ENCODE measurements at regions not wholly inside any gene's neighbourhood (a gene's known extent, or its start where the extent isn't known, plus 50 kb on each side); places are given as distances from the start of the nearest gene placed in this dataset.

DNA sequence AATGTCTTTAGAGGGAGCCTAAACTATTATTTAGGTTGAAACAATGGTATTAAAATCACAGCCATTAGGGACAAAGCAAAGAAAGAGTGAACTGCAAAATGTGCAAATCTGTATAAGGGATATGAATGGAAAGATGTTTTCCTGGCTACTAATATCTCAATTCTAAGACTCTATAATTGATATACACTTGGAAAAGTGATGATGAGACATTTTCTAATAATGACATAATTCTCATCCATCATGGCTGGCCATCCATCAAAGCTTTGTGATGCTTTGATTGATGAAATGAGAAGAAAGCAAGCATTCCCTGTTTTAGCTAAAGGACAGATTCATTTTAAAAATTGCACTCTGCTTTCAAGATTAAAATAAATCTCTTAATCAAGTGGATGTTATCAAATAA, 965.5 kb upstream of the IGFBP7 start:
- intact Hi-C loops (cut with DNase I; ENCODE audit: low total_unique reads), result no loop called here

DNA sequence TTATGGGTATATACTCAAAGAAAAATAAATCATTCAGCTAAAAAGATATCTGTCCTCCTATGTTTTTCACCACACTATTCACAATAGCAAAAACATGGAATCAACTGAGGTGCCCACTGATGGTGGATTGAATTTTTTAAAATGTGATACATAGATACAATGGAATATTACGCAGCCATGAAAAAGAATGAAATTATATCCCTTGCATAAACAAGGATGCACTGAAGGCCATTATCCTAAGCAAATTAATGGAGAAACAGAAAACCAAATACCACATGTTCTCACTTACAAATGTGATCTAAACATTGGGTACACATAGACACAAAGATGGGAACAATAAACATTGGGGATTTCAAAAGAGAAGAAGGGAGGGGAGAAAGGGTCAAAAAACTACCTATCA, 964.2 kb upstream of the IGFBP7 start:
- Histone ChIP-seq H3K36me3 (no peaks in the 10 kb centered on the region), H3K27me3 (no peaks in the 10 kb centered on the region), H3K27ac (no peak overlapping the region), H3K4me3 (no peak overlapping the region), H3K4me1 (no peaks in the 10 kb centered on the region), H3K9me3 (no peaks in the 10 kb centered on the region)
- TF ChIP-seq, protein P1, sequence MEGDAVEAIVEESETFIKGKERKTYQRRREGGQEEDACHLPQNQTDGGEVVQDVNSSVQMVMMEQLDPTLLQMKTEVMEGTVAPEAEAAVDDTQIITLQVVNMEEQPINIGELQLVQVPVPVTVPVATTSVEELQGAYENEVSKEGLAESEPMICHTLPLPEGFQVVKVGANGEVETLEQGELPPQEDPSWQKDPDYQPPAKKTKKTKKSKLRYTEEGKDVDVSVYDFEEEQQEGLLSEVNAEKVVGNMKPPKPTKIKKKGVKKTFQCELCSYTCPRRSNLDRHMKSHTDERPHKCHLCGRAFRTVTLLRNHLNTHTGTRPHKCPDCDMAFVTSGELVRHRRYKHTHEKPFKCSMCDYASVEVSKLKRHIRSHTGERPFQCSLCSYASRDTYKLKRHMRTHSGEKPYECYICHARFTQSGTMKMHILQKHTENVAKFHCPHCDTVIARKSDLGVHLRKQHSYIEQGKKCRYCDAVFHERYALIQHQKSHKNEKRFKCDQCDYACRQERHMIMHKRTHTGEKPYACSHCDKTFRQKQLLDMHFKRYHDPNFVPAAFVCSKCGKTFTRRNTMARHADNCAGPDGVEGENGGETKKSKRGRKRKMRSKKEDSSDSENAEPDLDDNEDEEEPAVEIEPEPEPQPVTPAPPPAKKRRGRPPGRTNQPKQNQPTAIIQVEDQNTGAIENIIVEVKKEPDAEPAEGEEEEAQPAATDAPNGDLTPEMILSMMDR (IDR thresholded peaks at IDR 0.05), result no peak
- no peak for TF ChIP-seq POLR2AphosphoS5 (IDR thresholded peaks at IDR 0.05)
- no peak for TF ChIP-seq POLR2A (IDR thresholded peaks at IDR 0.05)
- intact Hi-C loops (cut with DNase I; ENCODE audit: low total_unique reads), result no loop called here
- DNase-seq (ENCODE audit: low spot score in 2 of 2), result no peak

More for the DNA sequence above, 965.5 kb upstream of the IGFBP7 start:
- no peaks in the 10 kb centered on the region for H3K4me1 ChIP-seq
- DNase-seq (ENCODE audit: low spot score in 2 of 2), result no peak
- H3K4me3 ChIP-seq, result no peak overlapping the region
- no peaks in the 10 kb centered on the region for H3K27me3 ChIP-seq
- H3K27ac ChIP-seq, result no peak overlapping the region
- no peaks in the 10 kb centered on the region for H3K9me3 ChIP-seq
- TF ChIP-seq POLR2A (IDR thresholded peaks at IDR 0.05), result no peak
- TF ChIP-seq, protein P1 (IDR thresholded peaks at IDR 0.05), result no peak
- no peak for TF ChIP-seq POLR2AphosphoS5 (IDR thresholded peaks at IDR 0.05)
- no peaks in the 10 kb centered on the region for H3K36me3 ChIP-seq

DNA sequence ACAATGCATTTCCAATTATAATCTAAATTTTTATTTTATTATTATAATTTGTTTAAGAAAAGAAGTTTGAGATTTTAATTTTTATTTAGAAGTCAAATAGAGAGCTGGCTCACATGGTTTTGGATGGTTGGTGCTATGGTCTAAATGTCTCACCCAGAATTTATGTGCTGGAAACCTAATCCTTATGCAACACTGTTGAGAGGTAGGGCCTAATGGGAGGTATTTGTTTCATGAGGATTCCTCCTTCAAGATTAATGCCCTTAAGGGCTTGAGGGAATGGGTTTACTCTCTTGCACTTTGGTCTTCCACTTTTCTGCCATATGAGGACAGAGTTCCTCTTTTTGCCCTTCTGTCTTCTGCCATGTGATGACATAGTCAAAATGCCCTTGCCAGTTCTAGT, 960.5 kb upstream of the IGFBP7 start:
- H3K27ac ChIP-seq, result no peak overlapping the region
- intact Hi-C loops (cut with DNase I; ENCODE audit: low total_unique reads), result no loop called here
- TF ChIP-seq POLR2A (IDR thresholded peaks at IDR 0.05) (no peak), POLR2AphosphoS5 (IDR thresholded peaks at IDR 0.05) (no peak)
- TF ChIP-seq, protein P1 (IDR thresholded peaks at IDR 0.05), result no peak

DNA sequence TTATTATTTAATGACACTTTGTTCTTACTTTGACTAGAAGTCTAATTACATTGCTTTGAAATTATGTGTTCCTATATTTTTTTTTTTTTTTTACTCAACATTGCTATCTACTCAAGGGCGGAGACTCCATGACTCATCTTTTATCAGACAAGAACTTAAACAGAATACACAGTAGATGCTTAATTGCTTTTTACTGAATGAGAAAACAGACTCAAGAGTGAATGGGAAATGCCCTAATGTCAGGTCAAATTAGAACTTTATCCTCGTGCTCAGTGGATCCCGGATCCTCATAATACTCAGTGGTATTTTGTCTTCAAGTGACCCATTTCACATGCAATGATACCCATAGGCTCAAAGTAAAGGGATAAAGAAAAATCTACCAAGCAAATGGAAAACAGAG, 954.5 kb upstream of the IGFBP7 start:
- no peak for TF ChIP-seq POLR2AphosphoS5 (IDR thresholded peaks at IDR 0.05)
- TF ChIP-seq POLR2A (IDR thresholded peaks at IDR 0.05), result no peak
- TF ChIP-seq, protein P1 (IDR thresholded peaks at IDR 0.05), result no peak
- intact Hi-C loops (cut with DNase I; ENCODE audit: low total_unique reads), result no loop called here
- DNase-seq (ENCODE audit: low spot score in 2 of 2), result no peak
- Histone ChIP-seq H3K9me3 (no peaks in the 10 kb centered on the region), H3K4me3 (no peak overlapping the region), H3K36me3 (no peaks in the 10 kb centered on the region), H3K27me3 (no peaks in the 10 kb centered on the region), H3K27ac (no peak overlapping the region), H3K4me1 (no peaks in the 10 kb centered on the region)

More for the DNA sequence above, 960.5 kb upstream of the IGFBP7 start:
- Histone ChIP-seq H3K4me1 (no peaks in the 10 kb centered on the region), H3K36me3 (no peaks in the 10 kb centered on the region), H3K4me3 (no peak overlapping the region), H3K9me3 (no peaks in the 10 kb centered on the region), H3K27me3 (no peaks in the 10 kb centered on the region)
- no peak for DNase-seq (ENCODE audit: low spot score in 2 of 2)

DNA sequence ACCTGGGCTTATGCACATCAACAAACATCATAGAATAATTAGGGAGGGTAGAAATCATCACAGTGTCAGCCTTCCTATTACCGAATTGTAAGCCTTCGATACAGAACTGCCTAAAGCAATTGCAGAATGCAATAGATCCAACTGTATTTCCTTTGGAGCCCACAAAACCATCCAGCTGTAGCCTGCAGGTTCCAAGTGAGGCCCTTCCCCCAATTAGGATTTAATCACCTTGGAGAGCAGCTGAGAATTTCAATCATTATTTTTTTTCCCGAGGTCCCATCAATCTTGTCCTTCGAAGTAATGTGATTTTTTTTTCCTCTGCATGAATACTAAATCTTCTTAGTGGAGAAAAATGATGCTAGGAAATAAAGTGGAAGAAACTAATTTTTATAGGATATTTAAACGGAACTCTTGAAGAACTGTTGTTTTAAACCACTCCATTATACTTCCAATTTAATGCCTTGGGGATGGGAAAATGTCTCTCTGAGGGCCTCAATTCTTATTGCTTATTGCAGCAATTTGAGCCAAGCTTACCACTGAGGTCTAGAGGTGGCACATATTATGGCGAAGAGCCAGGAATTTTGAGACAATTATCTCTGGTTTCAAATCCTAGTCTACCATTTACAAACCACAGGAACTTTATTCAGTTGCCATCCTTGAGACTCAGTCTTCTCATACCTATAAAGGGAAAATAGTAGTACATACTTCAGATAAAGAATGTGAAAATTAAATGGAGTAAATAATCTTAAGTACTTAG, 953.4 kb upstream of the IGFBP7 start:
- Histone ChIP-seq H3K9me3 (no peaks in the 10 kb centered on the region), H3K36me3 (no peaks in the 10 kb centered on the region), H3K27ac (no peak overlapping the region), H3K27me3 (no peaks in the 10 kb centered on the region), H3K4me3 (no peak overlapping the region), H3K4me1 (no peaks in the 10 kb centered on the region)
- TF ChIP-seq, protein P1 (IDR thresholded peaks at IDR 0.05), result no peak
- TF ChIP-seq POLR2AphosphoS5 (IDR thresholded peaks at IDR 0.05) (no peak), POLR2A (IDR thresholded peaks at IDR 0.05) (no peak)
- intact Hi-C loops (cut with DNase I; ENCODE audit: low total_unique reads), result no loop called here
- no peak for DNase-seq (ENCODE audit: low spot score in 2 of 2)
